ENCODE measurements at regions not wholly inside any gene's neighbourhood (a gene's known extent, or its start where the extent isn't known, plus 50 kb on each side); places are given as distances from the start of the nearest gene placed in this dataset.
A peak's percentile ranks its signal among the peaks of the same experiment; 100 is the strongest.

DNA sequence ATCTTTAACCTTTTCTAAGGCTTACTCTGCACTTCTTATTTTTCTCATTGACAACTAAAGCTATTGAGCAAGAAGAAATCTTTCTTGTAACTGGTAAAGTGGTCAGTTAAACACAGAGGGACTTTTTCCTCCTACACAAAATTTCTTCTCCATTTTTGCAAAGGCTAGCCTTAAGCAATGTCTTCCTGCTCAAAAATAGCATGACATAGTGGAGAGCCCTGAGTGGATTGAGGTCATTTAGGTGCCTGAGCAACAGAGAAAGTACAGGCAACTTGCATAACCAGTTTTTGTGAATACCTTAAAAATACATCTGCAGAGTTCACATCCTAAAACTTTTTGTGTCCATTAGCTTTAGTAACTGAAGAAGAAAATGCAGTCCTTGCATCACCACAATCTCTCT is 144.7 kb upstream of the TTC14 start:
- no peak for TF ChIP-seq CTCF (IDR thresholded peaks at IDR 0.05; ENCODE audit: low read length, missing control alignments)
- no peak overlapping the region for H3K4me3 ChIP-seq (replicated peaks; ENCODE audit: low read depth, low read length)
- DNase-seq (ENCODE audit: low read depth): peak; percentile 7

DNA sequence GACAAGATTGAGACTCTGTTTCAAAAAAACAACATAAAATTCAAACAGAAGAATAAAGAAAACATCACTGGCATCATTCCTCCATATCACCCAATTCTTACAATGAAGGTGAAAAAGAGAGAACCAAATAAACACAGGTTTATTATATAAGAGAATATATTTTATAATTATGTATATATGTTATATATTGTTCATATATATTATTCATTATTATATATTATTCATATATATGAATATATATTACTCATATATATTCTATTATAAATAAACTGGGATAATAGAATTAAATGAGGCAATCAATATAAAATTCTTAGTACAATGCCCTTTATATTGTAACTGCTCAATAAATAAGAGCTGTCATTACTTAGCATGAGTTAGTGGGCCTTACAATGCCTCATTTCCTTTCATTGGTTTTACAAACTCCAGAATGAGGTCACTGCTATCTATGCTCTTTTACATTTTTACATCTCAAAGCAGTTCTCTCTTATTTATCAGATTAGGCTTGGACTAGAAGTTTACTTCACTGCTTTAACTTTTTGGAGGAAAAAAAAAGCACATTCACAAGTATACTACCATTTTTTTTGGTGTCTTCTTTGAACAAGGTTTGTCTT is 135.5 kb upstream of the TTC14 start:
- H3K4me3 ChIP-seq (replicated peaks; ENCODE audit: low read depth, low read length): no peak overlapping the region
- no peak for DNase-seq (ENCODE audit: low read depth)
- no peak for TF ChIP-seq CTCF (IDR thresholded peaks at IDR 0.05; ENCODE audit: low read length, missing control alignments)

DNA sequence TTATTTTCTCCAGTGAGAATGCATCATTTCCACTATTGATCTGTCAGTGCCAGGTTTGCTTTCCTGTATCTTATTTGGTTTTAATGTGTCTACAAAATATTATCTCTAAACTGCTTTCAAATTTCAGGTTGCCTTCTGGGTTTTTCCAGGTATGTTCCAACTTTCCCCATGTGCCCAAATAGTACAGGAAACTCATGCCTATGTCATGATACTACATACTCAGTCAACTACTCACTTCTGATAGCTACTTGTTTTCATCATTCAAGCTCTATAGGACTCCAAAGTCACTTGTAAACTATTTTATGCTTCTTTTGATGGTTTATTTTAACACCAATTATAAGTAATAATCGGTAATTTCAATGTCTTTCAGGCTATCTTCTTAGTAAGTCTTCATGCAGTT is 134.8 kb upstream of the TTC14 start:
- no peak overlapping the region for H3K4me3 ChIP-seq (replicated peaks; ENCODE audit: low read depth, low read length)
- no peak for DNase-seq (ENCODE audit: low read depth)
- no peak for TF ChIP-seq CTCF (IDR thresholded peaks at IDR 0.05; ENCODE audit: low read length, missing control alignments)

GRCh38 chr3:180469149-180469548 is 132.8 kb upstream of the TTC14 start:
- DNase-seq (ENCODE audit: low read depth): no peak
- no peak overlapping the region for H3K4me3 ChIP-seq (replicated peaks; ENCODE audit: low read depth, low read length)
- no peak for TF ChIP-seq CTCF (IDR thresholded peaks at IDR 0.05; ENCODE audit: low read length, missing control alignments)

DNA sequence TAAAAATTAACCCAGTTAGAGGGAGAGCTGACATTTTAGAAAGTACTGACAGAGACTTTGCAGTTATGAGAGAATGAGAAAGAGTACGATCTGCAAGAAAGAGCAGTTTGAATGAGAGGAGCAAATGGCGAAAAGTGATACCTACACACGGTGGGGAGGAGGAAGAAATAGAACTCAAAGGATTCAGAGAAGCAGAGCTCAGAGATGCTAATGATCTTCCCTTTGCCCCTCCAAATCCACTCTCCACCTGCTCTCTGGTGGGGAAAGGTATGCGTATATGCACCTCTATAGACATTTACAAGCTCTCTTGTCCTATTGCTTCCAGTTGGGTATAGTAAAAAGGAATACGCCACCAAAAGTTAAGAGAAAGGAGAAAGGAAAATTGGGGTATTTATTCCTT is 123.3 kb upstream of the TTC14 start:
- no peak for TF ChIP-seq CTCF (IDR thresholded peaks at IDR 0.05; ENCODE audit: low read length, missing control alignments)
- H3K4me3 ChIP-seq (replicated peaks; ENCODE audit: low read depth, low read length): no peak overlapping the region
- DNase-seq (ENCODE audit: low read depth): no peak

GRCh38 chr3:180492047-180492446 is 109.9 kb upstream of the TTC14 start:
- TF ChIP-seq CTCF (IDR thresholded peaks at IDR 0.05; ENCODE audit: low read length, missing control alignments): no peak
- no peak overlapping the region for H3K4me3 ChIP-seq (replicated peaks; ENCODE audit: low read depth, low read length)
- DNase-seq (ENCODE audit: low read depth): no peak

DNA sequence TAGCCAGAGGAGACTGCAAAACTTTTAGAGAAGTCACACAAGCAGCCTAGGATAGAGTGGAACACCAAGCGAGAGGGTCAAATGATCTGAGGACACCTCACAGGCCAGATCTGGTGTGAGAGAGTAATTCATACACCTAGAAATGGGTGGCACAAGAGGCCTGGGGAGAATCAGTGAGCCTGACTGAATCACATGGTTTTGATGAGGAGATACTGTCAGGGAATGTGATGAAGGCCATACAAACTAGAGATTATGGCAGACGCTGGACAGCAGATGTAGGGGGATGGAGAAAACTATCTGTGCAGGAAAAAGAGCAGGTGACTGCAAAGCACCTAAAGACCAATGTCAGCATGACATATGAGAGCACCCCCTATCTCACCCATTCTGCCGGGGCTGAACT is 105.0 kb upstream of the TTC14 start:
- no peak for DNase-seq (ENCODE audit: low read depth)
- TF ChIP-seq CTCF (IDR thresholded peaks at IDR 0.05; ENCODE audit: low read length, missing control alignments): no peak

More for the DNA sequence above, 105.0 kb upstream of the TTC14 start:
- no peak overlapping the region for H3K4me3 ChIP-seq (replicated peaks; ENCODE audit: low read depth, low read length)
